ENCODE measurements at regions not wholly inside any gene's neighbourhood (a gene's known extent, or its start where the extent isn't known, plus 50 kb on each side); places are given as distances from the start of the nearest gene placed in this dataset.

GRCh38 chr5:74139589-74139988 is 500.9 kb downstream of the ENC1 start:
- H3K4me2 ChIP-seq: no peak overlapping the region
- no peak for TF ChIP-seq Cebpa-rat (IDR thresholded peaks at IDR 0.05)
- no peaks in the 10 kb centered on the region for H3K9me3 ChIP-seq (replicated peaks in 1 of 11)
- no peak overlapping the region for H3K9ac ChIP-seq
- no peak overlapping the region for H3K27ac ChIP-seq
- H4K20me1 ChIP-seq: no peaks in the 10 kb centered on the region
- no peak overlapping the region for H3K4me3 ChIP-seq
- H3K4me1 ChIP-seq: no peaks in the 10 kb centered on the region
- no peaks in the 10 kb centered on the region for H3K27me3 ChIP-seq
- H3K36me3 ChIP-seq: no peaks in the 10 kb centered on the region

- no peaks in the 10 kb centered on the region for H3K36me3 ChIP-seq
- H3K4me2 ChIP-seq: no peak overlapping the region
- H3K9ac ChIP-seq: no peak overlapping the region
- no peaks in the 10 kb centered on the region for H4K20me1 ChIP-seq
- no peak overlapping the region for H3K4me3 ChIP-seq
- TF ChIP-seq Cebpa-rat (IDR thresholded peaks at IDR 0.05): no peak
- H3K4me1 ChIP-seq: no peaks in the 10 kb centered on the region
- H3K27ac ChIP-seq: no peak overlapping the region
- no peaks in the 10 kb centered on the region for H3K27me3 ChIP-seq
- no peaks in the 10 kb centered on the region for H3K9me3 ChIP-seq (replicated peaks in 1 of 11)
These were observed 501.8 kb downstream of the ENC1 start for GRCh38 chr5:74138721-74139120.

- Histone ChIP-seq H3K9ac (no peak overlapping the region), H3K27me3 (no peaks in the 10 kb centered on the region), H3K27ac (no peak overlapping the region), H3K4me1 (no peaks in the 10 kb centered on the region), H3K9me3 (replicated peaks in 1 of 11) (no peaks in the 10 kb centered on the region), H3K4me3 (no peak overlapping the region), H4K20me1 (no peaks in the 10 kb centered on the region), H3K4me2 (no peak overlapping the region), H3K36me3 (no peaks in the 10 kb centered on the region)
- TF ChIP-seq Cebpa-rat (IDR thresholded peaks at IDR 0.05): no peak
These were observed 504.2 kb downstream of the ENC1 start for GRCh38 chr5:74136276-74136825.

- H3K4me1 ChIP-seq: no peaks in the 10 kb centered on the region
- no peak for TF ChIP-seq Cebpa-rat (IDR thresholded peaks at IDR 0.05)
These were observed 505.5 kb downstream of the ENC1 start for GRCh38 chr5:74135033-74135432.

GRCh38 chr5:74132485-74132884 is 506.5 kb downstream of the ARHGEF28 start:
- Histone ChIP-seq H3K4me2 (no peak overlapping the region), H3K27ac (no peak overlapping the region), H3K36me3 (no peaks in the 10 kb centered on the region), H3K27me3 (no peaks in the 10 kb centered on the region), H3K9me3 (replicated peaks in 1 of 11) (no peaks in the 10 kb centered on the region), H3K4me1 (no peaks in the 10 kb centered on the region), H3K4me3 (no peak overlapping the region), H3K9ac (no peak overlapping the region), H4K20me1 (no peaks in the 10 kb centered on the region)
- no peak for TF ChIP-seq Cebpa-rat (IDR thresholded peaks at IDR 0.05)

More at GRCh38 chr5:74135033-74135432, 505.5 kb downstream of the ENC1 start:
- H3K9ac ChIP-seq: no peak overlapping the region
- no peak overlapping the region for H3K4me2 ChIP-seq
- H4K20me1 ChIP-seq: no peaks in the 10 kb centered on the region
- no peak overlapping the region for H3K4me3 ChIP-seq
- H3K36me3 ChIP-seq: no peaks in the 10 kb centered on the region
- no peaks in the 10 kb centered on the region for H3K27me3 ChIP-seq
- no peak overlapping the region for H3K27ac ChIP-seq
- H3K9me3 ChIP-seq (replicated peaks in 1 of 11): no peaks in the 10 kb centered on the region

- Histone ChIP-seq H3K27me3 (no peaks in the 10 kb centered on the region), H3K4me3 (no peak overlapping the region), H3K9me3 (replicated peaks in 1 of 11) (no peaks in the 10 kb centered on the region), H3K27ac (no peak overlapping the region), H3K4me2 (no peak overlapping the region), H3K36me3 (no peaks in the 10 kb centered on the region), H4K20me1 (no peaks in the 10 kb centered on the region), H3K9ac (no peak overlapping the region), H3K4me1 (no peaks in the 10 kb centered on the region)
- no peak for TF ChIP-seq Cebpa-rat (IDR thresholded peaks at IDR 0.05)
These were observed 505.3 kb downstream of the ARHGEF28 start for GRCh38 chr5:74131250-74131649.

GRCh38 chr5:74130155-74130897 is 504.3 kb downstream of the ARHGEF28 start:
- Histone ChIP-seq H3K36me3 (no peaks in the 10 kb centered on the region), H3K9me3 (replicated peaks in 1 of 11) (no peaks in the 10 kb centered on the region), H3K27ac (no peak overlapping the region), H3K27me3 (no peaks in the 10 kb centered on the region), H3K4me2 (no peak overlapping the region), H3K9ac (no peak overlapping the region), H3K4me3 (no peak overlapping the region), H3K4me1 (no peaks in the 10 kb centered on the region), H4K20me1 (no peaks in the 10 kb centered on the region)
- TF ChIP-seq Cebpa-rat (IDR thresholded peaks at IDR 0.05): no peak

- H3K4me2 ChIP-seq: no peak overlapping the region
- H3K4me3 ChIP-seq: no peak overlapping the region
- H3K36me3 ChIP-seq: no peaks in the 10 kb centered on the region
- no peaks in the 10 kb centered on the region for H3K9me3 ChIP-seq (replicated peaks in 1 of 11)
- H3K9ac ChIP-seq: no peak overlapping the region
- no peaks in the 10 kb centered on the region for H3K4me1 ChIP-seq
- no peak overlapping the region for H3K27ac ChIP-seq
- no peaks in the 10 kb centered on the region for H4K20me1 ChIP-seq
- TF ChIP-seq Cebpa-rat (IDR thresholded peaks at IDR 0.05): no peak
- H3K27me3 ChIP-seq: no peaks in the 10 kb centered on the region
These were observed 501.7 kb downstream of the ARHGEF28 start for GRCh38 chr5:74127381-74128320.

GRCh38 chr5:74126294-74126693 is 500.3 kb downstream of the ARHGEF28 start:
- Histone ChIP-seq H3K36me3 (no peaks in the 10 kb centered on the region), H3K9ac (no peak overlapping the region), H3K27me3 (no peaks in the 10 kb centered on the region), H3K4me3 (no peak overlapping the region), H3K27ac (no peak overlapping the region), H4K20me1 (no peaks in the 10 kb centered on the region), H3K4me2 (no peak overlapping the region), H3K9me3 (replicated peaks in 1 of 11) (no peaks in the 10 kb centered on the region), H3K4me1 (peaks cover 0 to 4% (median 0%) of the 10 kb centered on the region in 10 experiments; a peak in 1 of 20 replicates)
- no peak for TF ChIP-seq Cebpa-rat (IDR thresholded peaks at IDR 0.05)
